Loucy (cell line): ENCODE measurements at regions not wholly inside any gene's neighbourhood (a gene's known extent, or its start where the extent isn't known, plus 50 kb on each side); places are given as distances from the start of the nearest gene placed in this dataset.
"Not testable (repeated sequence)": the region's sequence is repeated elsewhere in the genome, so short reads cannot be mapped to it uniquely, and the experiment has no call there.

Source experiments
- CTCF ChIP-seq: fragments of 200-600 bp; sonication (generic); conservative IDR thresholded peaks from 2 replicates; pipeline ENCODE4 v1.5.1; 2014; ENCODE audit warnings: mild to moderate bottlenecking, antibody characterized with exemption, low read length
- EZH2phosphoT487 ChIP-seq: fragments of 200-600 bp; IDR thresholded peaks from 2 replicates; pipeline ENCODE4 v1.6.1; 2018; ENCODE audit warnings: antibody characterized with exemption, mild to moderate bottlenecking, moderate library complexity, borderline replicate concordance

GRCh38 chr1:164166454-164166853 is 392.5 kb upstream of the PBX1 start:
- not testable (repeated sequence) for TF ChIP-seq CTCF, EZH2phosphoT487
